ENCODE measurements at regions not wholly inside any gene's neighbourhood (a gene's known extent, or its start where the extent isn't known, plus 50 kb on each side); places are given as distances from the start of the nearest gene placed in this dataset.

DNA sequence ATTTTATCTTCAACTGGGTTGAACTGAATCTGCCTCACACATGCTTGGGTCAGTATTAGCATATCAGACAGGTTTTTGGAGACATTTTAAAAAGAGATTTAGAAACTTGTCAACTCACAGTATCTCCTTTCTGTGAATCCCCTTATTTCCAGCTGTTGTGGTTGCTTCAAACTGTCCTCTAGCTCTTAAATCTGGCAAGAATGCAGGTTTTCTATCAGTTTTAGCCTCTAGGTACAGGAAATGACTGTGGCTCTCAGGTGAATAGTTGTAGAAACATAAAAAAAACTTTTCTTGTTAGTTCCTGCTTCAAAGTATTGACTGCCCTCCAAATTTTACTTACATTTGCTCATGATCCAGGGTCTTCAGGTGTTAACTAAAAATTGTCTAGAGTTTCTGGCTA lies 495.7 kb upstream of the TMPRSS15 start:
- H3K27ac Mint-ChIP-seq, result no peak overlapping the region
- H3K4me1 Mint-ChIP-seq (ENCODE audit: low read depth), result no peaks in the 10 kb centered on the region
- no peak for TF ChIP-seq CTCF (IDR thresholded peaks at IDR 0.05)
- H3K4me3 Mint-ChIP-seq, result no peak overlapping the region
- intact Hi-C loops (cut with micrococcal nuclease), result no loop called here
- DNase-seq, result no peak
- POLR2A ChIA-PET, result no interaction called here
- no peak for ATAC-seq
- no peaks in the 10 kb centered on the region for H3K27me3 Mint-ChIP-seq
- no peaks in the 10 kb centered on the region for H3K36me3 Mint-ChIP-seq (ENCODE audit: low read depth)
- H3K9me3 Mint-ChIP-seq, result peaks cover 14% of the 10 kb centered on the region
- CTCF ChIA-PET, result interaction anchor here (1.0 kb wide), 1 partner anchor 13 kb away, joined by 4 read pairs; no protein-coding TSS in a partner anchor

DNA sequence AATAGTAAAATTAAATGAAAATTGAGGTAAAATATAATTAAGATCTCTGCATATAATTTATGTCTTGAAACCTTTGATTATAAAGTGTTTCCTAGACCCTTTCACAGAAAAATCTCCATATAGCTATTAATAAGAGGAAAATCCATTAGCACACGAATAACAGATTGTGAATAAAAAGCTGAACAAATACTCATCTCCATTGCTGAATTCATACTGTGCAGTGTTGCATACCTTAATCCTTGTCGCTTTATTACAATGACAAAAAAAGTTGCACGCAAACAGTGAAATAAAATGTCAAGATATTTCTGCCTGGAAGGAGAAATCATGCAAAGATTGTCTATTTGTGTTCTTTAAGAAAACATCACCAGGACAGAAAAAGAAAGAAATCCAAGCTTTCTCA lies 499.1 kb upstream of the TMPRSS15 start:
- ATAC-seq (no peak), DNase-seq (no peak)
- no peaks in the 10 kb centered on the region for H3K4me1 Mint-ChIP-seq (ENCODE audit: low read depth)
- H3K27me3 Mint-ChIP-seq, result no peaks in the 10 kb centered on the region
- H3K27ac Mint-ChIP-seq, result no peak overlapping the region
- intact Hi-C loops (cut with micrococcal nuclease), result no loop called here
- no peak overlapping the region for H3K4me3 Mint-ChIP-seq
- H3K9me3 Mint-ChIP-seq, result peaks cover 9% of the 10 kb centered on the region
- POLR2A ChIA-PET, result no interaction called here
- CTCF ChIA-PET, result no interaction called here
- no peak for TF ChIP-seq CTCF (IDR thresholded peaks at IDR 0.05)
- H3K36me3 Mint-ChIP-seq (ENCODE audit: low read depth), result no peaks in the 10 kb centered on the region

- H3K4me1 Mint-ChIP-seq (ENCODE audit: low read depth), result no peaks in the 10 kb centered on the region
- ATAC-seq (no peak), DNase-seq (no peak)
- no peak overlapping the region for H3K4me3 Mint-ChIP-seq
- ChIA-PET POLR2A (no interaction called here), CTCF (interaction anchor here (1.0 kb wide), 1 partner anchor 168 kb away, joined by 3 read pairs; no protein-coding TSS in a partner anchor)
- TF ChIP-seq CTCF (IDR thresholded peaks at IDR 0.05), result no peak
- no peak overlapping the region for H3K27ac Mint-ChIP-seq
- no peaks in the 10 kb centered on the region for H3K27me3 Mint-ChIP-seq
- no peaks in the 10 kb centered on the region for H3K36me3 Mint-ChIP-seq (ENCODE audit: low read depth)
- peaks cover 13% of the 10 kb centered on the region for H3K9me3 Mint-ChIP-seq
- intact Hi-C loops (cut with micrococcal nuclease), result no loop called here
Measured at GRCh38 chr21:18907076-18907475, 503.5 kb upstream of the TMPRSS15 start.

DNA sequence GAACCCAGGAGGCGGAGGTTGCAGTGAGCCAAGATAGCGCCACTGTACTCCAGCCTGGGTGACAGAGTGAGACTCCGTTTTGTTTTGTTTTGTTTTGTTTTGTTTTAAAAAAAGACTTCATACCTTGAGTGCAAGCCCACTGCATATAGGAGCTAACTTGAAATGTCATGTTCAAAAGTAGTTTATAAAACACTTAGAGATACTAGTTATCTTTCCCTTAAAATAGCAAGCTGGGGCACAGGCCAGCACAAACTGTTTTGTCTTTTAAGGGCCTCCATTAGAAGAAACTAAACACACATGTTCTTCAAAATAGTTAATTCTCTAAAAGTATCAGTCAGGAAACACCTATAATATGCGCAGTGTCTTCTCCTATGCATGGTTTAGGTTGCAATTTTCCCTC lies 505.1 kb upstream of the TMPRSS15 start:
- peaks cover 13% of the 10 kb centered on the region for H3K9me3 Mint-ChIP-seq
- ChIA-PET POLR2A (no interaction called here), CTCF (no interaction called here)
- H3K4me1 Mint-ChIP-seq (ENCODE audit: low read depth), result no peaks in the 10 kb centered on the region
- H3K36me3 Mint-ChIP-seq (ENCODE audit: low read depth), result no peaks in the 10 kb centered on the region
- DNase-seq (no peak), ATAC-seq (no peak)
- no peak overlapping the region for H3K4me3 Mint-ChIP-seq
- no peaks in the 10 kb centered on the region for H3K27me3 Mint-ChIP-seq
- no peak for TF ChIP-seq CTCF (IDR thresholded peaks at IDR 0.05)
- intact Hi-C loops (cut with micrococcal nuclease), result no loop called here
- no peak overlapping the region for H3K27ac Mint-ChIP-seq

DNA sequence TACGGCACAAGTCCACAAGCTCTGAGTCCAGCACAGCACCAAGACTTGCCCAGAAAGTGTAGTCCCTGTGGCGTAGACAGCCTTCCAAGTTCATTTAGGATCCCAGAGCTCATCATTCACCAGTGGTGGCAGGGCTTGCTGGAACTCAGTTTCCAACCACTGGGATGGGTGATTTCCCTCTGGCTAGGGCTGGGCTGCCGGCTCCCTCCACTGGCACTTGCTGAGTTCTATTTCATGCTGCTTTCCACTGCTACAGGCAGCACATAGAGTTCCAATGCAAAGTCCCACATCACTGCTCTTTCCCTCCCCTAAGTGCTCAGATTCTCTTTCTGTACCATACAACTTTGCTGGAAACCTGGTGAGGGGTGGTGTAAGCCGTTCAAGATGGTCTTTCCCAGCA lies 510.3 kb upstream of the TMPRSS15 start:
- Mint-ChIP-seq H3K27me3 (no peaks in the 10 kb centered on the region), H3K27ac (no peak overlapping the region), H3K36me3 (ENCODE audit: low read depth) (no peaks in the 10 kb centered on the region), H3K4me3 (no peak overlapping the region), H3K4me1 (ENCODE audit: low read depth) (no peaks in the 10 kb centered on the region), H3K9me3 (peaks cover 14% of the 10 kb centered on the region)
- ATAC-seq (no peak), DNase-seq (no peak)
- ChIA-PET POLR2A (no interaction called here), CTCF (no interaction called here)
- intact Hi-C loops (cut with micrococcal nuclease), result no loop called here
- TF ChIP-seq CTCF (IDR thresholded peaks at IDR 0.05), result no peak
